ENCODE measurements at regions not wholly inside any gene's neighbourhood (a gene's known extent, or its start where the extent isn't known, plus 50 kb on each side); places are given as distances from the start of the nearest gene placed in this dataset.

GRCh38 chr11:112801025-112801816 lies 160.0 kb upstream of the NCAM1 start:
- TF ChIP-seq CTCF (IDR thresholded peaks at IDR 0.05) (no peak), POLR2A (IDR thresholded peaks at IDR 0.05) (no peak)
